ENCODE measurements at regions not wholly inside any gene's neighbourhood (a gene's known extent, or its start where the extent isn't known, plus 50 kb on each side); places are given as distances from the start of the nearest gene placed in this dataset.

GRCh38 chr12:84740602-84741001 is 172.0 kb downstream of the SLC6A15 start:
- ATAC-seq (ENCODE audit: poor library complexity), result no peak
- no peaks in the 10 kb centered on the region for H3K27me3 ChIP-seq (ENCODE audit: control insufficient read depth in 1 of 2, insufficient read depth in 2 of 2, low read length in 2 of 2)
- H3K27me3 Mint-ChIP-seq, result no peaks in the 10 kb centered on the region
- ChIA-PET POLR2A (no interaction called here), CTCF (no interaction called here)
- no peaks in the 10 kb centered on the region for H3K36me3 Mint-ChIP-seq (ENCODE audit: low read depth)
- H3K4me3 ChIP-seq (ENCODE audit: low read length), result no peak overlapping the region
- DNase-seq, result no peak
- no peaks in the 10 kb centered on the region for H3K4me1 ChIP-seq (ENCODE audit: insufficient read depth, low read length)
- H3K27ac ChIP-seq (ENCODE audit: low read depth in 1 of 2, low read length in 2 of 2), result no peak overlapping the region
- no peaks in the 10 kb centered on the region for H3K9me3 ChIP-seq (ENCODE audit: control insufficient read depth in 1 of 2, insufficient read depth in 1 of 2, low read length in 2 of 2)
- H3K9me3 Mint-ChIP-seq, result peaks cover 2% of the 10 kb centered on the region
- intact Hi-C loops (cut with DNase I, micrococcal nuclease), result no loop called here
- no peak for TF ChIP-seq CTCF (IDR thresholded peaks at IDR 0.05)
- no peak overlapping the region for H3K4me3 Mint-ChIP-seq
- H3K4me1 Mint-ChIP-seq (ENCODE audit: low read depth), result no peaks in the 10 kb centered on the region
- H3K36me3 ChIP-seq (ENCODE audit: insufficient read depth, low read length), result no peaks in the 10 kb centered on the region
- H3K27ac Mint-ChIP-seq, result no peak overlapping the region

GRCh38 chr12:84738481-84738972 is 174.1 kb downstream of the SLC6A15 start:
- Mint-ChIP-seq H3K9me3 (peaks cover 2% of the 10 kb centered on the region), H3K36me3 (ENCODE audit: low read depth) (no peaks in the 10 kb centered on the region)
- CTCF ChIA-PET, result no interaction called here

GRCh38 chr12:84732828-84733340 is 179.7 kb downstream of the SLC6A15 start:
- Histone ChIP-seq H3K36me3 (ENCODE audit: insufficient read depth, low read length) (no peaks in the 10 kb centered on the region), H3K4me3 (ENCODE audit: low read length) (no peak overlapping the region), H3K9me3 (ENCODE audit: control insufficient read depth in 1 of 2, insufficient read depth in 1 of 2, low read length in 2 of 2) (no peaks in the 10 kb centered on the region), H3K27ac (ENCODE audit: low read depth in 1 of 2, low read length in 2 of 2) (no peak overlapping the region), H3K4me1 (ENCODE audit: insufficient read depth, low read length) (no peaks in the 10 kb centered on the region), H3K27me3 (ENCODE audit: control insufficient read depth in 1 of 2, insufficient read depth in 2 of 2, low read length in 2 of 2) (no peaks in the 10 kb centered on the region)
- no peak for TF ChIP-seq CTCF (IDR thresholded peaks at IDR 0.05)
- H3K9me3 Mint-ChIP-seq, result no peaks in the 10 kb centered on the region
- POLR2A ChIA-PET, result no interaction called here
- H3K4me1 Mint-ChIP-seq (ENCODE audit: low read depth), result no peaks in the 10 kb centered on the region
- H3K4me3 Mint-ChIP-seq, result no peak overlapping the region
- no peaks in the 10 kb centered on the region for H3K27me3 Mint-ChIP-seq
- ATAC-seq (ENCODE audit: poor library complexity) (no peak), DNase-seq (no peak)
- no peak overlapping the region for H3K27ac Mint-ChIP-seq
- intact Hi-C loops (cut with DNase I, micrococcal nuclease), result no loop called here
- CTCF ChIA-PET, result no interaction called here
- no peaks in the 10 kb centered on the region for H3K36me3 Mint-ChIP-seq (ENCODE audit: low read depth)

More at GRCh38 chr12:84738481-84738972, 174.1 kb downstream of the SLC6A15 start:
- Histone ChIP-seq H3K4me1 (ENCODE audit: insufficient read depth, low read length) (no peaks in the 10 kb centered on the region), H3K27me3 (ENCODE audit: control insufficient read depth in 1 of 2, insufficient read depth in 2 of 2, low read length in 2 of 2) (no peaks in the 10 kb centered on the region), H3K4me3 (ENCODE audit: low read length) (no peak overlapping the region), H3K27ac (ENCODE audit: low read depth in 1 of 2, low read length in 2 of 2) (no peak overlapping the region), H3K36me3 (ENCODE audit: insufficient read depth, low read length) (no peaks in the 10 kb centered on the region), H3K9me3 (ENCODE audit: control insufficient read depth in 1 of 2, insufficient read depth in 1 of 2, low read length in 2 of 2) (no peaks in the 10 kb centered on the region)
- H3K27me3 Mint-ChIP-seq, result no peaks in the 10 kb centered on the region
- no peak overlapping the region for H3K4me3 Mint-ChIP-seq
- no peak for DNase-seq
- POLR2A ChIA-PET, result no interaction called here
- intact Hi-C loops (cut with DNase I, micrococcal nuclease), result no loop called here
- no peak overlapping the region for H3K27ac Mint-ChIP-seq
- no peak for ATAC-seq (ENCODE audit: poor library complexity)
- TF ChIP-seq CTCF (IDR thresholded peaks at IDR 0.05), result no peak
- H3K4me1 Mint-ChIP-seq (ENCODE audit: low read depth), result no peaks in the 10 kb centered on the region

Measured in CD4-positive, alpha-beta T cell (primary cell).